ENCODE measurements at regions not wholly inside any gene's neighbourhood (a gene's known extent, or its start where the extent isn't known, plus 50 kb on each side); places are given as distances from the start of the nearest gene placed in this dataset.

DNA sequence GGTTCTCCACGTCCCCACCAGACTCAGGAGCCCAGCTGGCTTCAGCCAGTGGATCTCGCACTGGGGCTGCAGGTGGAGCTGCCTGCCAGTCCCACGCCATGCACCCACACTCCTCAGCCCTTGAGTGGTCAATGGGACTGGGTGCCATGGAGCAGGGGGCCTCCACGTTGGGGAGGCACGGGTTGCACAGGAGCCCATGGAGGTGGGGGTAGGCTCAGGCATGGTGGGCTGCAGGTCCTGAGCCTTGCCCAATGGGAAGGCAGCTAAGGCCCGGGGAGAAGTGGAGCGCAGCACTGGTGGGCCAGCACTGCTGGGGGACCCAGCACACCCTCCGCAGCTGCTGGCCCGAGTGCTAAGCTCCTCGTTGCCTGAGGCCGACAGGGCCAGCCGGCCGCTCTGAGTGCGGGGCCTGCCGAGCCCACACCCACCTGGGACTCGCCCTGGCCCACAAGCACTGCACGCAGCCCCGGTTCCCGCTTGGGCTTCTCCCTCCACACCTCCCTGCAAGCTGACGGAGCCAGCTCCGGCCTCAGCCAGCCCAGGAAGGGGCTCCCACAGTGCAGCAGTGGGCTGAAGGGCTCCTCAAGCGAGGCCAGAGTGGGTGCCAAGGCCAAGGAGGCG is 258.5 kb upstream of the PDGFD start:
- no peak for TF ChIP-seq POLR2AphosphoS5 (IDR thresholded peaks at IDR 0.05)
- TF ChIP-seq POLR2A (IDR thresholded peaks at IDR 0.05): no peak
- TF ChIP-seq, protein P1, sequence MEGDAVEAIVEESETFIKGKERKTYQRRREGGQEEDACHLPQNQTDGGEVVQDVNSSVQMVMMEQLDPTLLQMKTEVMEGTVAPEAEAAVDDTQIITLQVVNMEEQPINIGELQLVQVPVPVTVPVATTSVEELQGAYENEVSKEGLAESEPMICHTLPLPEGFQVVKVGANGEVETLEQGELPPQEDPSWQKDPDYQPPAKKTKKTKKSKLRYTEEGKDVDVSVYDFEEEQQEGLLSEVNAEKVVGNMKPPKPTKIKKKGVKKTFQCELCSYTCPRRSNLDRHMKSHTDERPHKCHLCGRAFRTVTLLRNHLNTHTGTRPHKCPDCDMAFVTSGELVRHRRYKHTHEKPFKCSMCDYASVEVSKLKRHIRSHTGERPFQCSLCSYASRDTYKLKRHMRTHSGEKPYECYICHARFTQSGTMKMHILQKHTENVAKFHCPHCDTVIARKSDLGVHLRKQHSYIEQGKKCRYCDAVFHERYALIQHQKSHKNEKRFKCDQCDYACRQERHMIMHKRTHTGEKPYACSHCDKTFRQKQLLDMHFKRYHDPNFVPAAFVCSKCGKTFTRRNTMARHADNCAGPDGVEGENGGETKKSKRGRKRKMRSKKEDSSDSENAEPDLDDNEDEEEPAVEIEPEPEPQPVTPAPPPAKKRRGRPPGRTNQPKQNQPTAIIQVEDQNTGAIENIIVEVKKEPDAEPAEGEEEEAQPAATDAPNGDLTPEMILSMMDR (IDR thresholded peaks at IDR 0.05): no peak
- 97% methylated on average over 15 of the region's 23 CpGs for WGBS

DNA sequence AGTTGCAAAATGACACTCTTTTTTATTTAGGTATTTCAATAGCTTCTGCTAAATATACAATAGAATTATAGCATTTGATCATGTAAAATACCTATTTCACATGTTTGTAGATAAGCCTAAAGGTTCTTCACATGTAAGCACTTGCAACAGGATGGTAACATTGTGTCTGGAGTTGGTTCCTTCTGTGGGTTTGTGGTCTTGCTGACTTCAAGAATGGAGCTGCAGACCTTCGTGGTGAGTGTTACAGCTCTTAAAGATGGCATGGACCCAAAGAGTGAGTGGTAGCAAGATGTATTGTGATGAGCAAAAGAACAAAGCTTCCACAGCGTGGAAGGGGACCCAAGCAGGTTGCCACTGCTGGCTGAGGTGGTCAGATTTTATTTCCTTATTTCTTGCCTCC is 246.4 kb upstream of the PDGFD start:
- no peak for DNase-seq (ENCODE audit: low spot score)
- intact Hi-C loops (cut with DNase I): no loop called here
- Histone ChIP-seq H3K4me3 (no peak overlapping the region), H3K9me3 (no peaks in the 10 kb centered on the region), H3K27ac (no peak overlapping the region), H3K36me3 (no peaks in the 10 kb centered on the region), H3K4me1 (replicated peaks) (no peaks in the 10 kb centered on the region), H3K27me3 (replicated peaks; ENCODE audit: insufficient read depth) (no peaks in the 10 kb centered on the region)
- WGBS: 82% methylated on average over 2 of the region's 2 CpGs
- no peak for TF ChIP-seq POLR2A (IDR thresholded peaks at IDR 0.05)

More for the DNA sequence above, 258.5 kb upstream of the PDGFD start:
- Histone ChIP-seq H3K9me3 (no peaks in the 10 kb centered on the region), H3K27ac (no peak overlapping the region), H3K36me3 (no peaks in the 10 kb centered on the region), H3K4me3 (no peak overlapping the region), H3K27me3 (replicated peaks; ENCODE audit: insufficient read depth) (no peaks in the 10 kb centered on the region), H3K4me1 (replicated peaks) (no peaks in the 10 kb centered on the region)
- intact Hi-C loops (cut with DNase I): no loop called here
- DNase-seq (ENCODE audit: low spot score): no peak

DNA sequence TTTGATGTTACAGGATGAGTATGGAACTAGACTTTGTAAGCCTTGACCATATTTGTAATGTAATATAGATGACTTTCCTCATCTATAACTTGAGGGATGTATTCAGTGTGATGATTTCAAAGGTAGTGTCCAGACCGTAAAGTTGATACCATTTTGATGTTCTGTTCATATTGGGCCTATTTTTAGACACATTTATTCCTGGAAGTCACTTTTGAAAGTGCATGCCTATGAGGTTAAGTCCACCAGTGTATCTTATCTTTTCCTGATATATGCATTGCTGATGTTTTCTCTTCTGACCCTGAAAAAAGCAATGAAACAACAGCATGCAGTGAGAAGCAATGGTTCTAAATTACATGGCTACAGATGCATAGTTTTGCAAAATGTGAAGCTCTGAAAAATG is 244.7 kb upstream of the PDGFD start:
- WGBS: 97% methylated on average over 1 of the region's 1 CpG
- H3K4me3 ChIP-seq: no peak overlapping the region
- no peaks in the 10 kb centered on the region for H3K27me3 ChIP-seq (replicated peaks; ENCODE audit: insufficient read depth)
- no peak overlapping the region for H3K27ac ChIP-seq
- no peak for DNase-seq (ENCODE audit: low spot score)
- no peaks in the 10 kb centered on the region for H3K4me1 ChIP-seq (replicated peaks)
- no peaks in the 10 kb centered on the region for H3K9me3 ChIP-seq
- H3K36me3 ChIP-seq: no peaks in the 10 kb centered on the region
- TF ChIP-seq POLR2AphosphoS5 (IDR thresholded peaks at IDR 0.05): no peak
- TF ChIP-seq, protein P1 (IDR thresholded peaks at IDR 0.05): no peak
- TF ChIP-seq POLR2A (IDR thresholded peaks at IDR 0.05): no peak
- intact Hi-C loops (cut with DNase I): no loop called here

DNA sequence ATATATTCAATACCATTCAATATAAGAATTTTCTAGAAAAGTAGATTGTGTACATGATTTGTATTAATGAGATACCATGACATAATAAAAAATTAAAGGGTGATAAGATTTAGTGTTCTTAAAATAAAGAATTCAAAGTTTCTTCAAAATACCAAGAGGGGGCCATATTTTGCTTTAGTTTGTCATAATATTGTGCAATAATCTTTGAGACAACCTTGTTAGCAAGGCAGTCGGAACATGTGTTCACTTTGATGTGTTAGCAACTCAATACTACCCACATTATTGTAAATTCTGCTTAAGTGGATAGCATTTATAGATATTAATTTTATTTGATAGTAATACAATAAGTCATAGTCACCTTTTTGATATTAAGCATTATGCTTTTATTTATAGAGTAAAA is 241.3 kb upstream of the PDGFD start:
- 93% methylated on average over 1 of the region's 1 CpG for WGBS
- H3K9me3 ChIP-seq: no peaks in the 10 kb centered on the region
- intact Hi-C loops (cut with DNase I): no loop called here

DNA sequence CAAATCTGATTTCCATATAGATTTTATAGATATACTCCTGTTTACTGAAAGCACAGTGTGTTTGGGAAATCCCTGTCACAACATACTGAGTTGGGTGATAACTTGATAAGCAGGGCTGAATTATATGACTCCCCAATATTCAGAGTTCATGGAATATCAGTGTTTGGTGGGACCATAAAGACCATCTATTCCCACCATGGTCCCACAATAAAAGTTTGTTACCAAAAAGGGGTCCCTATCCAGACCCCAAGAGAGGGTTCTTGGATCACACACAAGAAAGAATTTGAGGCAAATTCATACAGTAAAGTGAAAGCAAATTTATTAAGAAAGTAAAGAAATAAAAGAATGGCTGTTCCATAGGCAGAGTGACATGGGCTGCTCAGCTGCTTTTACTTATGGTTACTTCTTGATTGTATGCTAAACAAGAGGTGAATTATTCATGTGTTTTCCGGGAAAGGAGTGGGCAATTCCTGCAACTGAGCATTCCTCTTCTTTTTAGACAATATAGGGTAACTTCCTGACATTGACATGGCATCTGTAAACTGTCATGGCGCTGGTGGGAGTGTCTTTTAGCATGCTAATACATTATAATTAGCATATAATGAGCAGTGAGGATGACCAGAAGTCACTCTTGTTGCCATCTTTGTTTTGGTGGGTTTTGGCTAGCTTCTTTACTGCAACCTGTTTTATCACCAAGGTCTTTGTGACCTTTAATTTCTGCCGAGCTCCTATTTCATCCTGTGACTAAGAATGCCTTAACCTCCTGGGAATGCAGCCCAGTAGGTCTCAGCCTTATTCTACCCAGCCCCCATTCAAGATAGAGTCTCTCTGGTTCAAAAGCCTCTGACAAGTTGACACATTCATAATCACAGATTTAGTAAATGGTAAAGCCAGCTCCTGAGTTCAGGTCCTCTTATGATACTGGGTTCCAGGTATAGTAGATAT is 240.6 kb upstream of the PDGFD start:
- no peaks in the 10 kb centered on the region for H3K4me1 ChIP-seq (replicated peaks)
- TF ChIP-seq POLR2AphosphoS5 (IDR thresholded peaks at IDR 0.05) (no peak), POLR2A (IDR thresholded peaks at IDR 0.05) (no peak)
- TF ChIP-seq, protein P1 (IDR thresholded peaks at IDR 0.05): no peak
- 84% methylated on average over 3 of the region's 3 CpGs for WGBS

More for the DNA sequence above, 241.3 kb upstream of the PDGFD start:
- H3K4me3 ChIP-seq: no peak overlapping the region
- no peaks in the 10 kb centered on the region for H3K36me3 ChIP-seq
- TF ChIP-seq POLR2AphosphoS5 (IDR thresholded peaks at IDR 0.05) (no peak), POLR2A (IDR thresholded peaks at IDR 0.05) (no peak)
- TF ChIP-seq, protein P1 (IDR thresholded peaks at IDR 0.05): no peak
- H3K27ac ChIP-seq: no peak overlapping the region
- no peaks in the 10 kb centered on the region for H3K4me1 ChIP-seq (replicated peaks)
- DNase-seq (ENCODE audit: low spot score): no peak
- no peaks in the 10 kb centered on the region for H3K27me3 ChIP-seq (replicated peaks; ENCODE audit: insufficient read depth)

More for the DNA sequence above, 240.6 kb upstream of the PDGFD start:
- H3K36me3 ChIP-seq: no peaks in the 10 kb centered on the region
- DNase-seq (ENCODE audit: low spot score): no peak
- no peak overlapping the region for H3K4me3 ChIP-seq
- intact Hi-C loops (cut with DNase I): no loop called here
- no peak overlapping the region for H3K27ac ChIP-seq
- no peaks in the 10 kb centered on the region for H3K9me3 ChIP-seq
- H3K27me3 ChIP-seq (replicated peaks; ENCODE audit: insufficient read depth): no peaks in the 10 kb centered on the region
